KG1 (cell line): ENCODE measurements at regions not wholly inside any gene's neighbourhood (a gene's known extent, or its start where the extent isn't known, plus 50 kb on each side); places are given as distances from the start of the nearest gene placed in this dataset.
"Not testable (repeated sequence)": the region's sequence is repeated elsewhere in the genome, so short reads cannot be mapped to it uniquely, and the experiment has no call there.

ENCODE experiments used
- DNase-seq: peaks from one replicate; lab custom pipeline; 2025; lab: John Stamatoyannopoulos, UW

DNA sequence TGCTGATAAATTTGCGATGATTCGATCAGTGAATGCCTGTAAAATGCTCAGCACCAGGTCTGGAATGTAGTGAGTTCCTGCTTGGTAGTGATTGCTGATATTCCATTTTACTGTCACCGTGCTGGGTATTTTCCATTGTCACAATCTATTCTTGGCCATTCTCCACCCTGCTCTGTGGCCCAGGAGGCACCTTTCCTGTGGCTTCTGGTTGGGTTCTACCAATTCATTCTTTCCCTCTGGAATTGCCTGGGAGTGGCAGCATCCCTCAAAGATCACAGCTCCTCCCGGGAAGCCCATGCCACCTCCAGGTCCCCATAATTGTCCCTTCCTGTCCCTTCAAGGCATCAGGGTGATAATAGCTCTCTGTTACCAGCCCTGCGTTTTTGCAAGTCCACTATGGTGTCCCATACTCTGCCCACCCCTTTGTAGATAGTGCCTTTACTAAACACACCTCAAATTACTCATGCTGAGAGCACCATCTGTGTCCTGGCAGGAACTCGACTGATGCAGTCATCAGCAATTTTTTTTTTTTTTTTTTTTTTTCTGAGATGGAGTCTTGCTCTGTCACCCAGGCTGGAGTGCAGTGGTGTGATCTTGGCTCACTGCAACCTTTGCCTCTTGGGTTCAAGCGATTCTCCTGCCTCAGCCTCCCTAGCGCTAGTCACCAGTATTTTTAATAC, 177.8 kb upstream of the PROK2 start:
- DNase-seq: no peak

DNA sequence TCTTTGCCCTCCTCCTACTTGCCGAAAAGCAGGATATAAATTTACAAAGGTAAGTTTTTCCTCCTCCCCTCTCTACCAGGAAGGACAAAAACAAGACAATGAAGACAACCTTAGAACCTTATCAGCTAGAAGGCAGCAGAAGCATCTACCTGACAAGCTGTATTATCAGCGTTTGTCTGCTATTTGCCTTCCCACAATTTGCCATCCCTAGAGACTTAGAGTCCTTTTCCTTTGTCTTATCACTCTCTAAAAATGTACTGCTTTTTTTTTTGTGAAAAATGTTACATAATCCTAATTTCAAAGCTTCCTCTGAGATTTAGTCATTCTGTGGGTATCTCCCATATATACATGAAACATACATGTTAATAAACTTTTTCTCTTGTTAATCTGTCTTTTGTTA, 176.9 kb upstream of the PROK2 start:
- no peak for DNase-seq

DNA sequence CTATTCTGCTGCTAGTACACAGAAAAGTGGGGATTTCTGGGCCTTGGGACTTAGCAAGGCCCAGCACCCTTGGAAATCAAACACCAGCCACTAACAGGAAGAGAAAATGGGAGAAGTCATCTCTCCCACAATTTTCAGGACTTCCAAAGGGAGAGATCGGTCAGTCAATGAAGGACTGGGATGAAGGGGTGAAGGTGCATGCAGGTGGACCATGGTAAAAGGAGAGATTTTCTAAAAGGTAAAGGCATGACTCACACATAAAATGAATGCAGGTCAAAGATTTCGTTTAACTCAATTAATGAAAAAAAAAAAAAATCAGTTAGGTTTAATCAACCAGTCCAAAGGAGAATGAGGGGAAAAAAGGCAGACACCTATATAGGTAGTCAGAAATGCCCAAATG, 176.4 kb upstream of the PROK2 start:
- no peak for DNase-seq

DNA sequence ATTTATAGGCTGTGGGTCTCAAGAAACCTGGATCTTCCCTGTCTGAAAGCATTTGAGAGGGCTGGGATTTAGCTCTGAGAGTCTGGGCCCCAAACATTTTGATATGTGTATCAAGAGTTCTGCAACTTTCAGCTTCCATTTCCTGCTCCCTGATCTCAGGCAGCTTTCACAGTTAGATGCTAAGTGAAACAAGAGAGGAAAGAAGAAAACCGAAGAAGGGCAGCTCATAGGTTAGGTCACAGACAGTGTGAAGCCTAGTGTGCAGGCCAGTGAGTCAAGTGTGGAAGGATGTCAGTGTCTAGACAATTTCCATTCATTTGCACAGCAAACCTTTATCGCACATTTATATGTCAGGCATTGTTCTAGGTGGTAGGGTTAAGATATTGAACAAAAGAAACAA, 173.6 kb upstream of the PROK2 start:
- no peak for DNase-seq

DNA sequence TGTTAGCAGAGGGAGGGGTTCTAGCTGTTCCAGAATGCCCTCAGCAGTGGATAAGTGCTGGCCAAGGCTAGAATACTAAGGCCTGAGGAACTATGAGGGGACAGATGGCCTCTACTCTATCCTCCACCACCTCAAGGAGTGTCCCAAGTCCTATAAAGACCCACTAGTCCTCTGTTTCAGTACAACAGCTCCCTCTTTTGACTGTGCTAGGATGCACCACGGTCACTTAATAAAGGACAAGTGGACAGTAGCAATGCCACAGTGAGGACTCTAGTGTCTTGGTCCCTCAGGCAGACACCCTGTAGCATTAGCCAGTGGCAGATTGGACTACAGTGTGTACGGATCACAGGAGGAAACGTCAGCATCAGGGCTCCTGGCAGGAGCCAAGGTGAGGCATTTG, 171.8 kb upstream of the PROK2 start:
- DNase-seq: no peak

DNA sequence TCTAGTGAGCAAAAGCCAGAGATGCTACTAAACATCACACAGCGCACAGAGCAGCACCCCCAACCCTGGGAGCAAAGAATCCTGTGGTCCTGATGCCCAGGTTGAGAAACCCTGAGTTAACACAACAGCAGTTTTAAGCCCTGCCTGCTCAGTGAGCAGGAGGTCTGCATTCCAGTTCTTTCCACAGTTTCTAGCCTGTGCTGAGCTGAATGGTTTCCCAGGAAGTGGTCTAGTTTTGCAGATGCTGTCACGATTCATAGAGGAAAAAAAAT, 171.1 kb upstream of the PROK2 start:
- no peak for DNase-seq

DNA sequence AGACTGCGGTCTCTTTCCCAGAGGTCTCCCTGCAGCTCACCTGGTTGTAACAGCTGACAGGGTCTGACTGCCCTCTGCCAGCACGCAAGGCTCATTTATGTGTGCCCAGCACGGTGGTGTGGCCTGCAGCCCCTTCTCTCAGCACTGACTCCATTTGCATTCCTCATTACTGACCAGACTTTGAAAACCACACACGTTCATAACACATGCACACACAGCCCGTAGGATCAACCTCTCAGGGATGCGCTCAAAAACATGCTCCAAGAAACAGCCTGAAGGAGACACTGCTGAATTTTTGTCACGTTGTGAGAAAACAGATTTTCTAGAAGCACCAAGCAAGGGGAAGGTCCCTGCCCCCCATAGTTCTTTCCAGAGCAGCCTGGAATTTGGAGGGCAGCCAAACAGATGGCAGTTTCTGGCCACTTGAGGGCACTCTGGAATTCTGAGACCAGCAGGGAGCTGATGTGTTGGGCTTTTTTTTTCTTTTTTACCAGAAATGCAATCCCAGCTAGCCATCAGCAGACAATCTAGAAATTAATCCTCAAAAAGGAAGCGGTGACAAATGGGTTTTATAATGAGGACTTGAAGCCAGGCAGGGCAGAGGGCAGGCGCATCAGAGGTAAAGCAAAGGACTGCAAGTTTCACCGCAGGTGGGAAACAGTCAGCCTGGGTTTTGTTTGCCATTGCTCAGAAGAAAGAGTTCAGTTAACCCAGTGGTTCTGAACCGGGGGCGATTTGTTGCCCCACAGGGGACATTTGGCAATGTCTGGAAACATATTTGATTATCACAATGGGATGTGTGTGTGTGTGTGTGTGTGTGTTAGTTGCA, 170.5 kb upstream of the PROK2 start:
- DNase-seq: peak; percentile 39

DNA sequence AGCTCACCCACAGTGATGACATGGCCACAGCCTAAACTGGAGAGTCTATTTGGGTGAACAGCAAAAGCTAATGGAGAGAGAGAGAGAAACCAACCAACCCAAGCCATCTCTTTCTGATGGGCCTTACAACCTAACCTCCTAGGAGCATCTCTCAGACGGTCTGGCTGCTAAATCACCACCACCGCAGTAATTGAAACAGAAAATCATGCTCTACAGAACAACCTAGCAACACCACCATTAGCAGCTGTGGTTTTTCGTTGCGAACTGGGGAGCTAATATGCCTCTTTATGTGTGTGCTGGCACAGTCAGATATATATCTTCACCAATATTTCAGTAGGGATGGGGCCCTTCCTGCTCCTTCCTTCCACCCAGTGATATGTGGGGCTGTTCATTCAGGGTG, 166.9 kb upstream of the PROK2 start:
- no peak for DNase-seq

DNA sequence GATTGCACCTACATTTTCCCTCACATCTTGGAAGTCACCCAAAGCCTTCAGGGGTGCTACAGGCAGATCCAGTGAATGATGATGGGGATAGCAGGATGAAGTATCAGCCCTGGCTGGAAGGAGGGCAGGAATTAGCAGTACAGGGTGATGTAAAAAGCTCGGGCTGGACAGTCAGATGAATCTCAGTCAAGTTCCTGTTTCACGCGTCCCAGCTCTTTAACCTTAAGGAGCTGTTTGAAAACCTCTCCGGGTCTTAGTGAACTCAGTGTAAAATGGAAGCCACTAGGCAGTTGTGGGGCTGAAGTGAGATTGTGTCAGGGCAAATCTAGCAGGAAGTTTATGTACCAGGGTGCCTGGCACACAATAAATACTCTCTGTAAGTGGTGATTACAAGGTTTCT, 166.4 kb upstream of the PROK2 start:
- no peak for DNase-seq

DNA sequence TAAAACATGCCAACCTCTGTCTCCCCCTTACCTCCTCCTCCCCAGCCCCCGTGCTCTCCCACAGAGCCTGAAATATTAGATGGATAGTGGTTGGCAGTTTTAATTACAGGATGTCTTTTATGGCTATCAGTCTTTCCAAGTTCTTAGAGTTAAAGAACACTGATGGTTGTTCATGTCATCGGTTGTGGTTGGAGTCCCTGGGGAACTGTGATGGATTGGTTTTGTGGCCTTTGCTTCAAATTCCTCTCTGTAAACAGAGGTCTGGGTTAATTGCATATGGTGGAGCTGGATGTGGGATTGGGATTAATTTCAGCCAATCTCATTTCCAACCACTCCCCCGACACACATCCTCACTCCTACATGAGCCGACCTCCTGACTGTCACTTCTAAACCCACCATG, 164.5 kb upstream of the PROK2 start:
- DNase-seq: no peak

DNA sequence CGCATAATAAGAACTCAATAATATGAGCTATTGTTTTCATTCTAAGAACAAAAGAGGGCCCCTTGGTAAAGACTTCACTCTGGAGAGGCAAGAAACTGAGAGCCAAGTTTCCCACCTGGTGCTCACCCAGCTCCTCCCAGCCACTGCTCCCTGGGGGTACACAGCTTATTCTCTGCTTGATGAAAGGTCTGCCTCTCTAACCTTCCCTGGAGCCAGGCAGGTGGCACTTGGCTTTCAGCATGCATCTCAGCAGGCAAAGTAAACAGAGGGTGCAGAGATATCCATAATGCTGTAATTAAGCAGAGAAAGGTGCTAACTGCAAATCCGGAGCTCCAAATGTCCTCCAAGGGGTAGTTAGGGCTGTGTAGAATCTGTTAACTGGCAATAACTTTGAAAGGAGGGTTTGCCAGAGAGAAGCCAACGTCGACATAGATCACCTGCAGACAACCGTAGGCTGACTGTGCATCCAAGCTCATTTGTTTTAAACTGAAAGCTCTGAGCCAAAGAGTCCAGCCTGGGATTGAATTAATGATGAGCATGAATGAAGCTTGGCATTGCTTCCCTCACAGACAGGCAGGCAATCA, 159.6 kb upstream of the PROK2 start:
- DNase-seq: no peak

DNA sequence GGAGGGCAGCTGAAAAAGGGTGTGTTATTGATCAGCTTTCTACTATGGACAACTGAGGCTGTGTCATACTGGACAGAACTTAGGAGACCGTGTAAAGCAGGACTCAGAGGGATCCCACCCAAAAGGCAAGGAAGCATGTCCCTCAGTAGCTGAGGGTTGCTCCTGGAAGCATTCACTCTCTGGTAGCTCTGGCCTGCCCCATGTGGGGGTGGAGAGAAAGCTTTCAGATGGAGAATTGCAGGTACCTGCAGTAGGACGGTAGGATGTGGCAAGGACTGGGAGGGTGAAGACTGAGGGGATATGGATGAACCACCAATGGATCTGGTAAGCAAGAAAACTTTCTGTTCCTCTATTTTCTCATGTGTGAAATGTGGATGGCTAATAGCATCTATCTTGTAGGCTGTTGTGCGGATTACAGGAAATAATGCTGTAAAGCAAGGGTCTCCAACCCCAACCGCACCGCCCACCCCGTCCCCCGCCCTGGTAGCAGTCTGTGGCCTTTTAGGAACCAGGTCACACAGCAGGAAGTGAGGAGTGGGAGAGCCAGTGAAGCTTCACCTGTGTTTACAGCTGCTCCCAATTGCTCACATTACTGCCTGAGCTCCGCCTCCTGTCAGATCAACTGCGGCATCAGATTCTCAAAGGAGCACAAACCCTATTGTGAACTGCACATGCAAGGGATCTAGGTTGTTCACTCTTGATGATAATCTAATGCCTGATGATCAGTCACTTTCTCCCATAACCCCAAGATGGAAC, 157.7 kb upstream of the PROK2 start:
- DNase-seq: no peak

DNA sequence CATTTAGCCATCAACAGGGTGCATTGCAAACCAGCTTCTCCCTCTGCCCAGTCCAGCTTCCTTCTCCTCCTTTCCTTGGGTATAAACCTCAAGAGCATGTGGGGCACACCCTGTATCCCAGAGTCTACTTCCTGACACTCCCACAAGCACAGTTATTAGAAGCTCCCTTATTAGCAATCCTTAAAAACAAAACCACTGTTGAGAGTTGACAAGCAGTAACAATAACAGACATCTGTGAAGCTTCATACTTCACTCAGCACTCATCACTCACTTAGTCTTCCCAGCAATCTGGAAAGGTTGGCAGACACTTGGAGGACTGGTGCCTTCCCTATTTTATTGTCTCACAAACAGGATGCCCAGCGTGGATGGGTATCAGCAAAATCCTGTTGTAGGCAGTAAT, 155.5 kb upstream of the PROK2 start:
- no peak for DNase-seq

DNA sequence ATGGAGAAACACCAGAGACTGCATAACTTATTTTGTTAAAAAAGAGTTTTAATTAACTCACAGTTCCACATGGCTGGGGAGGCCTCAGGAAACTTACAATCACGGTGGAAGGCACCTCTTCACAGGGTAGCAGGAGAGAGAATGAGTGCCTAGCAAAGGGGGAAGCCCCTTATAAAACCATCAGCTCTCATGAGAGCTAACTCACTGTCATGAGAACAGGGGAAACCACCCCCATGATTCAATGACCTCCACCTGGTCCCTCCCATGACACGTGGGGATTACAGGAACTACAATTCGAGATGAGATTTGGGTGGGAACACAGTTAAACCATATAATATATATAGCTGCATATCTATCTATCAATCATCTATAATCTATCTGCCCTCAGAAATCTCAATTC, 153.1 kb upstream of the PROK2 start:
- not testable (repeated sequence) for DNase-seq

DNA sequence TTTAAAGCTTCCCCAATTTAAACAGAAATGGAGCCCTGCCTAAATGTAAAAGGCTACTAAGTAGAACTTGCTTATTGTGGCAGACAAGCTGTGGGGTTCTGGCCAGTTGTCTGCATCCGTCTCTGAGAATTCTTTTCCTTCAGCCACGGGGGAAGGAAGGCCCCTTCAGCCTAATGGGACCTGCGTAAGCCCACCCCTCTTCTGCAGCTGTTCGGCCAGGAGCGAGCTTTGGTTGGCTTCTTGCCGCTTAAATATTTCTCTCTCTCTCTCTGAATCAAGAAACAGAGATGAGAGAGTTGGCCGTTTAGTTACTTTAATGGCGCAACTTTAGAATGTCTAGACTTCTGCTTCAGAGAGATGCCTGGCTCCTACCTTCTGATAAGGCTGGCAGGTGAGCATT, 151.7 kb upstream of the PROK2 start:
- DNase-seq: no peak

DNA sequence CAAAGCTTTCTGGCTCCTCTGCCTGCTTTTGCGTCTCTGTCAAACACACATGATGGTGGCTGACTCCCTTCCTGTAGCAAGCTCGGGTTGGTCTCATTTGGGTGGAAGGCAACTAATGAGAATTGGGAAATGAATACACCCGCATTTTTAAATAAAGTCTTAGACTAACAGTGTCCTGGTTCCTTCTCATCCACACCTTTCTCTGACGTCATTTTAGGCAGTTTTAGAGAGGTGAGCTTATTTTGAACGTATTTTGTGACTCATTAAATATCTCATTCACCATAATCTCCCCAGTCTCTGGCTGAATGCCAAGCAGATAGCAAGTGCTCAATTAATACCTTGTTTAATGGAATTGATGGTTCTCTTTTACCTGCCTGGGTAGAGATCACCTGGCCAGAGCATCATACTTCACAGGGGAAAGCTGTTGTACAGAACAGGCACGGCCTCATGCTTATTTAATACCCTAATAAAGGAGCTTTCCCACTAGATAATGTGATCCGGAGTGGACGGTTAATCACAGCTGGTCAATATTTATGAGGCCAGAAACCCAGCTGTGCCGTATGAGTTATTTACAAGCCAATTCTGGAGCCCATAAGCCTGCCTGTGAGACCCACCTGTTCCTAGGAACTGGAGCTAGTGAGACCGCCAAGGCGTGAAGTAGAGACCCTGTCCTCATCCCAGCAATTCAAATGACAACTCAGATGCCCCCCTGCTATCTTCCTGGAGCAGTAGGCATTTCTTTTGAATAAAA, 149.7 kb upstream of the PROK2 start:
- DNase-seq: no peak

DNA sequence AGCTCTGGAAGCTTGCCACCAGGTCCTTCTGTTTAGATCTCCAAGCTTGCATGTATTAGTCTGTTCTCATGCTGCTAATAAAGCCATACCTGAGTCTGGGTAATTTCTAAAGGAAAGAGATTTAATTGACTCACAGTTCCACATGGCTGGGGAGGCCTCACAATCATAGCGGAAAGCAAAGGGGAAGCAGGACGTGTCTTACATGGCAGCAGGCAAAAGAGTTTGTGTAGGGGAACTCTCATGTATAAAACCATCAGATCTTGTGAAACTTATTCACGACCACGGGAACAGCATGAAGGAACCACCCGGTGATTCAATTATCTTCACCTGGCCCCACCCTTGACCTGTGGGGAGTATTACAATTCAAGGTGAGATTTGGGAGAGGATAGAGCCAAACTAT, 147.0 kb upstream of the PROK2 start:
- no peak for DNase-seq

DNA sequence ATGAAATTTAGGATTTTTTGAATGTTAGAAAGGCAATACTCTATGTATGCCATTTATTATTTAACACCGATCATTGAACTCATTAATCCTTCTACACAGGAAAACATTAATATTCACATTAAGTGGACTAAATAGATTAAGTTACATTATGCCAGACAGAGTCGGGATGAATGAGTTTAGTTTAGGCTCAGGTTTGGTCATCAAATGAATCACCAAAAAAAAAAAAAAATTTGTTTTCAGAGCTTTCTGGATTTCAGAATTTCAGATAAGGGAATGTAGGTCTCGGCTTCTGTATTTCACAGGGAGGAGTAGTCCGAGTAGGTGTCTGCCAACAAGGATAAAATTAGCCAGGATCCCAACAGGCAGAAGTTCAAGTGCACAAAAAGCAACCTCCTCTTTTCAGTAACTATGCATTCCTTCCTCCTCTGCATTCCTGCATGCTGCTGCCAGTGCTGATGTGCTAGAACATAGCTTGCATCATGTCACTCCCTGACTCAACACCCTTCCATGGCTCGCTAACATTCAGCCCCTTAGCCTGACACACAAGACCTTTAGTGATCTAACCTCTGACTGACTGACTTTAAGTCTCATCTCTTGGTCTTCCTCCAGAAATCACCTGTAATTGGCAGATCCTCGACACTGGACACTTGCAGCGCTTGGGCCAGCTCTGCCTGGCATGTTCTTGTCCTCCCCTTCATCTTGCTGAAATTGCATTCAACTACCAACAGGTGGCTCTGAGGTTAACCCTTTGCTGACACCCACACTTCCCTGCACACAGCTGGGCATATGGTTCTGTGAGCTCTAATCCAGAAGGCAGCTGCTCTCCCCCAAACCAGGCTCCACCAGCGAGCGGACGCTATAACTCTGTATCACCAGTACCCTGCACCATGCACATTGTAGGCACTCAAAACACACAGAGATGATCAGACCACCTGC, 145.4 kb upstream of the PROK2 start:
- no peak for DNase-seq

DNA sequence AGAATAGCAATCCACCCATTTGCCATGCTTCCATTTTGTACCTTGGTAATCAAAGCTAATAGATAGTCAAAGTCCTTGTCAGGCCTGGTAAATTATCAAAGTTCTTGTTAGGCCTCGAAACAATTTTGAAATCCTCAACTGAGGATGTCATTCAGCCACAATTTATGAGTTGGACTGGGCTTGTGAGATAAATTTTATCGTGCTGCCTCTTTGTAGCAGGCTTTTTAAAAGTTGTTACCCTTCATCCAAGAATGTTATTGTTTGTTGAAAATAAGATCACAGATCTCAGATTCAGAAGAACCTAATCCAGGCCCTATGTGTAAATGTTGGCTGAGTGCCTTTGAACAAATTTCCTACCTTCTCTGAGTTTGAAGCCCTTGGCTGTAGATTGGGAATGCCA, 143.3 kb upstream of the PROK2 start:
- no peak for DNase-seq

DNA sequence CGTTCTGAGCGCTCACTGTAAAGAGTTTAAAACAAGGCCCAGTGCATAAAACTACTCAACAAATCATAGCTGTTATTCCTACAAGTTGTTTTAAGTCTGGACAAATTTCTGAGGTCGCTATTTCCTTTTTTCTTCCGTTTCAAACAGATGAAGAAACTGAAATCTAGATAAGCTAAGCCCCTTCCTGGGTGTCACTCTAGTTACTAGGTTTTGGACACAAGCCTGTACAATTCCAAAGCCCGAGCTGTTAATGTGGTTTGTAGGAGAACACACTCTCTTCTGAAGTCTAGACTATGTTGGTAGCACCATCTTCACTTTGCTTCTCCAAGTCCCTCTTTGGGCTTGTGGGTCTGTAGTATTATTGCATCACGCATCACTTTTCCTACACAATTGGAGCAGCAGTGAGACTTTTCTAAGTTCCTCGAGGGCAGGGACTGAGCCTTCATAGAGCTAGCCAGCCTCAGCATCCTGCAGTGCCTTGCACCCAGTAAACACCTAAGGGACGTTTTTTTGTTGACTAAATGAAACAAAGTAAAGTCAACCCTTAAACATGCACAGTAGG, 142.6 kb upstream of the PROK2 start:
- no peak for DNase-seq

DNA sequence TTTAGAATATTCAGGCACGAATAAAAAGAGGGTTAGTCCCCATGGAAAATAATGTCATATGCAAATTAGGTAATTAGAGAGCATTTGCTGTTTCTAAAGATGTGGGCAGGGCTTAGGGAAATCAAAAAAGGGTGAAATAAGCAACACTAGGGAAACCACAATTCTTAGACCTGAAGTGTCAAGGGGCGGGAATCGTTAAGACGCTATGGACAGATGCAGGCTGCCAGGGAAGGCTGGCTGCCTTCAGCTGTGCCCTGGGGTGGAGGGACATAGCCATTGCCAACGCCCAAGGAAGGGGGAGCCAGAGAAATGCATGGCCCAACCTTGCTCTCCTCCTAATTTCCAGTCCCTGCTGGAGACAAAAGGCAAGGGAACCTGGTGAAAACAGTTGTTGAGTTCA, 141.7 kb upstream of the PROK2 start:
- no peak for DNase-seq
